NCI-H446 treated with DMSO at 0.1 percent for 48 hours (cell line): ENCODE measurements at regions not wholly inside any gene's neighbourhood (a gene's known extent, or its start where the extent isn't known, plus 50 kb on each side); places are given as distances from the start of the nearest gene placed in this dataset.

Source experiments
- DNase-seq: peaks from one replicate; lab custom pipeline; 2025; lab: John Stamatoyannopoulos, UW

GRCh38 chr10:2728087-2728486, 339.3 kb upstream of the PFKP start:
- no peak for DNase-seq

GRCh38 chr10:2716596-2716995, 350.8 kb upstream of the PFKP start:
- DNase-seq = no peak

GRCh38 chr10:2714597-2714996, 352.8 kb upstream of the PFKP start:
- DNase-seq = no peak

- DNase-seq = no peak
These were observed 363.4 kb upstream of the PFKP start for GRCh38 chr10:2703953-2704352.

GRCh38 chr10:2701802-2702201, 365.5 kb upstream of the PFKP start:
- no peak for DNase-seq

- no peak for DNase-seq
These were observed 366.6 kb upstream of the PFKP start for GRCh38 chr10:2700626-2701305.

- no peak for DNase-seq
These were observed 378.4 kb upstream of the PFKP start for GRCh38 chr10:2688958-2689357.

- DNase-seq = no peak
These were observed 380.7 kb upstream of the PFKP start for GRCh38 chr10:2686691-2687090.

- DNase-seq = no peak
These were observed 384.9 kb upstream of the PFKP start for GRCh38 chr10:2682491-2682890.

- no peak for DNase-seq
These were observed 385.5 kb upstream of the PFKP start for GRCh38 chr10:2681891-2682290.

- no peak for DNase-seq
These were observed 386.5 kb upstream of the PFKP start for GRCh38 chr10:2680821-2681220.

GRCh38 chr10:2679646-2680045, 387.7 kb upstream of the PFKP start:
- no peak for DNase-seq

GRCh38 chr10:2676455-2676854, 390.9 kb upstream of the PFKP start:
- DNase-seq = no peak

GRCh38 chr10:2674451-2674850, 392.9 kb upstream of the PFKP start:
- no peak for DNase-seq

- no peak for DNase-seq
These were observed 396.5 kb upstream of the PFKP start for GRCh38 chr10:2670864-2671263.

- no peak for DNase-seq
These were observed 401.6 kb upstream of the PFKP start for GRCh38 chr10:2665772-2666171.

GRCh38 chr10:2660276-2660675, 407.1 kb upstream of the PFKP start:
- no peak for DNase-seq

GRCh38 chr10:2659660-2660209, 407.6 kb upstream of the PFKP start:
- DNase-seq = no peak

- DNase-seq = no peak
These were observed 408.6 kb upstream of the PFKP start for GRCh38 chr10:2658780-2659179.

- no peak for DNase-seq
These were observed 417.0 kb upstream of the PFKP start for GRCh38 chr10:2650328-2650727.

GRCh38 chr10:2641028-2641427, 426.3 kb upstream of the PFKP start:
- no peak for DNase-seq

- no peak for DNase-seq
These were observed 433.7 kb upstream of the PFKP start for GRCh38 chr10:2633630-2634029.

- no peak for DNase-seq
These were observed 435.7 kb upstream of the PFKP start for GRCh38 chr10:2631557-2632205.

GRCh38 chr10:2628705-2629104, 438.6 kb upstream of the PFKP start:
- DNase-seq = no peak
